Naive thymus-derived CD4-positive, alpha-beta T cell (primary cell): ENCODE measurements at regions not wholly inside any gene's neighbourhood (a gene's known extent, or its start where the extent isn't known, plus 50 kb on each side); places are given as distances from the start of the nearest gene placed in this dataset.
"Not testable (repeated sequence)": the region's sequence is repeated elsewhere in the genome, so short reads cannot be mapped to it uniquely, and the experiment has no call there.

Source experiments
- ATAC-seq: fragments of 150-1000 bp; cut with Tn5 transposase; 2 replicates; pipeline ENCODE4 v1.10.0; 2021; ENCODE audit warnings: mild to moderate bottlenecking, moderate library complexity
- CTCF ChIA-PET: fragments of 350-600 bp; sonication (Branson Sonifier 250); formaldehyde crosslinking; loops from one replicate; lab custom pipeline; 2021; ENCODE audit warnings: antibody characterized with exemption; lab: Charles Lee
- POLR2A ChIA-PET: fragments of 350-600 bp; sonication (Branson Sonifier 250); formaldehyde crosslinking; loops from one replicate; lab custom pipeline; 2021; ENCODE audit warnings: antibody characterized with exemption, inconsistent platforms; lab: Charles Lee
- DNase-seq, 9 donors: peaks; one replicate each; pipeline versions ENCODE4 v3.0.0 to v3.0.0-alpha.2; 2020 to 2022; ENCODE audit warnings: mixed read lengths in 1 of 9
- H3K27ac ChIP-seq: one replicate; pipeline ENCODE4 v1.7.0; 2013; ENCODE audit warnings: mild to moderate bottlenecking, low read depth, low read length, moderate library complexity
- H3K27me3 ChIP-seq, 2 donors: one replicate each; pipeline ENCODE4 v1.7.0; 2013; ENCODE audit warnings: low read length in 2 of 2, mild to moderate bottlenecking in 2 of 2, moderate library complexity in 2 of 2; ENCODE audit not compliant: control insufficient read depth in 2 of 2, insufficient read depth in 2 of 2
- H3K36me3 ChIP-seq, 3 experiments: 1 replicate in 2 of 3; 2 replicates in 1 of 3; pipeline ENCODE4 v1.7.0; 2013; ENCODE audit warnings: low read length in 3 of 3, mild to moderate bottlenecking in 3 of 3, moderate library complexity in 1 of 3; ENCODE audit not compliant: insufficient read depth in 3 of 3, control insufficient read depth in 2 of 3
- H3K4me1 ChIP-seq, 2 donors: one replicate each; pipeline ENCODE4 v1.7.0; 2013; ENCODE audit warnings: low read length in 2 of 2, mild to moderate bottlenecking in 2 of 2, moderate library complexity in 1 of 2; ENCODE audit not compliant: control insufficient read depth in 2 of 2, insufficient read depth in 2 of 2
- H3K4me3 ChIP-seq: 2 replicates; pipeline ENCODE4 v1.7.0; 2013; ENCODE audit warnings: mild to moderate bottlenecking, low read length
- H3K9me3 ChIP-seq, 3 experiments: 1 replicate in 2 of 3; 2 replicates in 1 of 3; pipeline ENCODE4 v1.7.0; 2013; ENCODE audit warnings: low read length in 3 of 3; ENCODE audit not compliant: control insufficient read depth in 2 of 3
- H3K27ac Mint-ChIP-seq, 9 donors: one replicate each; pipeline ENCODE4 v1.8.0; 2020 to 2022; ENCODE audit warnings: mixed read lengths in 9 of 9, mild to moderate bottlenecking in 8 of 9, moderate library complexity in 5 of 9, inconsistent platforms in 2 of 9
- H3K27me3 Mint-ChIP-seq, 5 donors: one replicate each; pipeline ENCODE4 v1.8.0; 2021 to 2022; ENCODE audit warnings: mixed read lengths in 5 of 5, mild to moderate bottlenecking in 1 of 5
- H3K36me3 Mint-ChIP-seq, 5 donors: one replicate each; pipeline ENCODE4 v1.8.0; 2020 to 2022; ENCODE audit warnings: mixed read lengths in 5 of 5, mild to moderate bottlenecking in 3 of 5, inconsistent platforms in 1 of 5
- H3K4me1 Mint-ChIP-seq, 7 donors: one replicate each; pipeline ENCODE4 v1.8.0; 2020 to 2022; ENCODE audit warnings: mixed read lengths in 7 of 7, mild to moderate bottlenecking in 3 of 7, inconsistent platforms in 1 of 7
- H3K4me3 Mint-ChIP-seq, 10 donors: one replicate each; pipeline ENCODE4 v1.8.0; 2020 to 2022; ENCODE audit warnings: mild to moderate bottlenecking in 10 of 10, mixed read lengths in 10 of 10, moderate library complexity in 6 of 10, inconsistent platforms in 2 of 10
- H3K9me3 Mint-ChIP-seq, 11 donors: one replicate each; pipeline ENCODE4 v1.8.0; 2020 to 2022; ENCODE audit warnings: mixed read lengths in 11 of 11, mild to moderate bottlenecking in 4 of 11, inconsistent platforms in 1 of 11, moderate library complexity in 1 of 11
- intact Hi-C, 2 donors: fragments of 100-400 bp; cut with micrococcal nuclease; formaldehyde crosslinking; loops; one replicate each; pipeline ENCODE4 v1.15.1; 2023

DNA sequence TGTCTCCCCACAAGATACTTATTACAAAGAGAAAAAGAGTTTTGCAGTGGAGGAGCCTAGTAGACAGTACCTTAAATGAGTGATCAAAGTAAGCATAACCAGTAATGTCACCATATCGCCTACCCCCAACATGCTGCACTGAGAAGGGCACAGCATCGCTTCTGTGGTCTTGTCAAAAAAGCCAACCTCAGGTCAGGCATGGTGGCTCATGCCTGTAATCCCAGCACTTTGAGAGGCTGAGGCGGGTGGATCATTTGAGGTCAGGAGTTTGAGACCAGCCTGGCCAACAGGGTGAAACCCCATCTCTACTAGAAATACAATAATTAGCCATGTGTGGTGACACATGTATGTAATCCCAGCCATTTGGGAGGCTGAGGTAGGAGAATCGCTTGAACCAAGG, 135.8 kb upstream of the PRICKLE2 start:
- DNase-seq, H3K4me3 Mint-ChIP-seq, CTCF ChIA-PET, POLR2A ChIA-PET, ATAC-seq, H3K4me1 ChIP-seq, intact Hi-C loops, H3K4me3 ChIP-seq, H3K27me3 Mint-ChIP-seq, H3K27ac ChIP-seq, H3K36me3 ChIP-seq, H3K36me3 Mint-ChIP-seq, H3K9me3 Mint-ChIP-seq, H3K27me3 ChIP-seq, H3K27ac Mint-ChIP-seq, H3K9me3 ChIP-seq: not testable (repeated sequence)
- H3K4me1 Mint-ChIP-seq: peaks cover 0 to 16% (median 3%) of the 10 kb centered on the region in 7 donors

DNA sequence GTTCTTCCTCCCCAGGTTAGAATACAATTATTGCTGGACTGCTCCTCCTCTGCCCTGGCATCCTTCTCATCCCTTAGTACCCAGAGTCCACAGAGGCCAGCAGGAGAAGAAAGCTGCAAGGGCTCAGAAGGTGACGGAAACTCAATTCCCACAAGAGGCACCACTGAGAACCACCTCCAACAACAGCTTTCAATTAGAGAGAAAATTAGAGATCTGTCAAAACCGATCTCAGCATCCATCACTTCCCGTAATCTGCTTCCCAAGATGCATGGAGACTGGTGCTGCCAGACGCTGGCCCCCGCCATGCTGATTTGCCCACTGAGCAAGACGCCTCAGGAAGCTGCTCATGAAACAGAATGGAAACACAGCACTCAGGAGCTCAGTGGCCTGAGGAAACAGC, 135.0 kb upstream of the PRICKLE2 start:
- POLR2A ChIA-PET: no interaction called here
- Histone ChIP-seq H3K27me3 (no peaks in the 10 kb centered on the region), H3K36me3 (no peaks in the 10 kb centered on the region), H3K4me1 (no peaks in the 10 kb centered on the region), H3K9me3 (no peaks in the 10 kb centered on the region), H3K4me3 (no peak overlapping the region), H3K27ac (no peak overlapping the region)
- no peak for DNase-seq
- CTCF ChIA-PET: no interaction called here
- peaks cover 0 to 9% (median 1%) of the 10 kb centered on the region in 5 donors for H3K27me3 Mint-ChIP-seq
- no peak overlapping the region for H3K4me3 Mint-ChIP-seq
- peaks cover 1 to 23% (median 11%) of the 10 kb centered on the region in 7 donors for H3K4me1 Mint-ChIP-seq
- no peak overlapping the region for H3K27ac Mint-ChIP-seq
- intact Hi-C loops: no loop called here
- H3K36me3 Mint-ChIP-seq: peaks cover 0 to 5% (median 2%) of the 10 kb centered on the region in 5 donors
- H3K9me3 Mint-ChIP-seq: peaks cover 0 to 10% (median 0%) of the 10 kb centered on the region in 11 donors
- no peak for ATAC-seq

DNA sequence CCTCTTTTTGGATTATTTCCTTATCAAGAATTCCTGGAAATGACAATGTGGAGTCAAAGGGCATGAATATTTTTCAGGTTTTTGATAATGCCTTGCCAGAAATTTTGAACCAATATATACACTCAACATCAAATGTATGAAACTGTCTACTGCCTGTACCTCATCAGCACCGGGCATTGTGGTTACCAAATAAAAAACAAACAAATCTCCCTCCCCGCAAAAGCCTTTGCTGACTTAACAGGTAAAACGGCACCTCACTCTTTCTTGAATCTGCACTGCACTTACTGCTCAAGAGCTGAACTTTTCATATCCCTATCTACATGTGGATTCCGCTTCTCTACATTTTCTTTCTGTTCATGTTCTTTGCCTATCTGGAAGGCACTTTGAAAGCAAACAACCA, 134.5 kb upstream of the PRICKLE2 start:
- no peak for ATAC-seq
- H3K4me3 ChIP-seq: no peak overlapping the region
- Mint-ChIP-seq H3K27me3 (peaks cover 0 to 9% (median 0%) of the 10 kb centered on the region in 5 donors), H3K27ac (no peak overlapping the region), H3K4me3 (no peak overlapping the region), H3K9me3 (peaks cover 0 to 13% (median 0%) of the 10 kb centered on the region in 11 donors), H3K36me3 (peaks cover 0 to 7% (median 2%) of the 10 kb centered on the region in 5 donors), H3K4me1 (peaks cover 5 to 29% (median 16%) of the 10 kb centered on the region in 7 donors)
- no peaks in the 10 kb centered on the region for H3K4me1 ChIP-seq
- intact Hi-C loops: no loop called here
- H3K9me3 ChIP-seq: no peaks in the 10 kb centered on the region
- H3K27ac ChIP-seq: no peak overlapping the region
- H3K36me3 ChIP-seq: no peaks in the 10 kb centered on the region
- no peaks in the 10 kb centered on the region for H3K27me3 ChIP-seq
- ChIA-PET CTCF (no interaction called here), POLR2A (no interaction called here)
- DNase-seq: no peak

DNA sequence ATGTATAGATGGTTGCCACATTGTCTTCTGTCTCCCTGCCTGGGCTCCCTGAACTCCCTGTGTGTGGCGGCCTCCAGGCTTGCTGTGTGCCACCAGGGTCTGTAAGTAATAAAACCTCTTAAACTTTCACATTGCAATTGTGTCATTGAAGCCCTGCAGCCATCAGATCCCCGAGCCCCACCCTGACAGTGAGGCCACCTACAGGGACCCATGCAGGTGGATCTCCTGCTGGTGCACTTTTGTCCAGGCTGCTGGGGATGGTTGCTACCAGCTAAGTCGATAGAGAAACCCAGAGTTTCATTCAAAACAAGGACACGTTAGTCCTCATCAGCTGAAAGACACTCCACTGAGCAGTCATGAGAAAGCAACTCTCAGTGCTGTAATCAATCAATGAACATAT, 133.6 kb upstream of the PRICKLE2 start:
- DNase-seq (no peak), ATAC-seq (no peak)
- Histone ChIP-seq H3K9me3 (no peaks in the 10 kb centered on the region), H3K36me3 (no peaks in the 10 kb centered on the region), H3K4me1 (no peaks in the 10 kb centered on the region), H3K27me3 (no peaks in the 10 kb centered on the region), H3K4me3 (no peak overlapping the region), H3K27ac (no peak overlapping the region)
- POLR2A ChIA-PET: no interaction called here
- H3K27ac Mint-ChIP-seq: no peak overlapping the region
- H3K36me3 Mint-ChIP-seq: peaks cover 0 to 7% (median 2%) of the 10 kb centered on the region in 5 donors
- peaks cover 0 to 9% (median 0%) of the 10 kb centered on the region in 5 donors for H3K27me3 Mint-ChIP-seq
- H3K9me3 Mint-ChIP-seq: peaks cover 0 to 13% (median 0%) of the 10 kb centered on the region in 11 donors
- CTCF ChIA-PET: no interaction called here
- peaks cover 5 to 31% (median 18%) of the 10 kb centered on the region in 7 donors for H3K4me1 Mint-ChIP-seq
- intact Hi-C loops: no loop called here
- H3K4me3 Mint-ChIP-seq: no peak overlapping the region

DNA sequence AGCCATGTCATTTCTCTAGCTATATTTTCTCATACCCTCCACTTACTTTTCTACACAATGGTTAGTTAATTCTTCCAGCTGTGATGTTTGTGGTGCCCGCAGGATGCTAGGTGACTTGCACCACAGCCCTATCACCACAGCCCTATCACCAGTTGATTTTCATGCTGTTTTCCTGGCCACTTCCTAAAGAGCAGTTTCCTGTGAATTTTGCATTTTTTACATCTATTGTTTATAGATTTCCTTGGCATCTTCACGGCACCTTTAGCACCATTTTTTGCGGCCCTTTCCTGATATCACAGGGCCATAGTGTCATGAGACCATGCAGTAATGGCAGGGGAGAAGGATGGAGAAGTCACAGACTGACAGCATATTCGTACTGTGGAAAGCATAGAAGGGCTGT, 132.9 kb upstream of the PRICKLE2 start:
- ATAC-seq (no peak), DNase-seq (no peak)
- POLR2A ChIA-PET: interaction anchor here (0.6 kb wide), 1 partner anchor 377 kb away, joined by 3 read pairs; no protein-coding TSS in a partner anchor
- Mint-ChIP-seq H3K36me3 (peaks cover 0 to 7% (median 3%) of the 10 kb centered on the region in 5 donors), H3K27me3 (peaks cover 0 to 9% (median 0%) of the 10 kb centered on the region in 5 donors), H3K4me1 (peaks cover 5 to 38% (median 18%) of the 10 kb centered on the region in 7 donors), H3K9me3 (peaks cover 0 to 13% (median 0%) of the 10 kb centered on the region in 11 donors), H3K27ac (no peak overlapping the region), H3K4me3 (no peak overlapping the region)
- Histone ChIP-seq H3K36me3 (no peaks in the 10 kb centered on the region), H3K9me3 (no peaks in the 10 kb centered on the region), H3K4me1 (no peaks in the 10 kb centered on the region), H3K27ac (no peak overlapping the region), H3K27me3 (no peaks in the 10 kb centered on the region), H3K4me3 (no peak overlapping the region)
- CTCF ChIA-PET: no interaction called here
- intact Hi-C loops: no loop called here

DNA sequence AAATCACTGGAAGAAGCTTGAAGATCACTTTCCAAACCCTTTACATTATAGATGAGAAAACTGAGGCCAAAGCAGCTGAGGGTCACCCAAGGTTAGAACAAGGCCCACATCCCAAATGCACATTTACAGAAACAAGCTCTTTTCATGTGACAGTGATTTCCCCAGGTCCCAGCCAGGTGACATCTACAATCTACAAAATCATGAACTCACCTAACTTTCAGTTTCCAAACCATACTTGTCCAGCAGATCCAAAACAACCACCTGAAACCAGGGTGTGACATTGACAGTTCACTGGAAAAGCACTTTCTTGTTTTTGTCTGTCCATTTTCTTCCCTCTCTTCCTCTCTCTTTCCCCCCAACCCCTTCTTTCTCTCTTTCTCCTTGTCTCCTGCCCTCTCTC, 132.2 kb upstream of the PRICKLE2 start:
- DNase-seq (no peak), ATAC-seq (no peak)
- peaks cover 0 to 7% (median 3%) of the 10 kb centered on the region in 5 donors for H3K36me3 Mint-ChIP-seq
- Histone ChIP-seq H3K27me3 (no peaks in the 10 kb centered on the region), H3K9me3 (no peaks in the 10 kb centered on the region), H3K36me3 (no peaks in the 10 kb centered on the region), H3K4me3 (no peak overlapping the region), H3K4me1 (no peaks in the 10 kb centered on the region), H3K27ac (no peak overlapping the region)
- CTCF ChIA-PET: no interaction called here
- H3K27me3 Mint-ChIP-seq: peaks cover 0 to 9% (median 0%) of the 10 kb centered on the region in 5 donors
- no peak overlapping the region for H3K27ac Mint-ChIP-seq
- H3K4me1 Mint-ChIP-seq: peaks cover 5 to 45% (median 18%) of the 10 kb centered on the region in 7 donors
- POLR2A ChIA-PET: no interaction called here
- peak overlapping the region in 1 of 10 donors; percentile 14 for H3K4me3 Mint-ChIP-seq
- H3K9me3 Mint-ChIP-seq: peaks cover 0 to 13% (median 0%) of the 10 kb centered on the region in 11 donors
- intact Hi-C loops: no loop called here

DNA sequence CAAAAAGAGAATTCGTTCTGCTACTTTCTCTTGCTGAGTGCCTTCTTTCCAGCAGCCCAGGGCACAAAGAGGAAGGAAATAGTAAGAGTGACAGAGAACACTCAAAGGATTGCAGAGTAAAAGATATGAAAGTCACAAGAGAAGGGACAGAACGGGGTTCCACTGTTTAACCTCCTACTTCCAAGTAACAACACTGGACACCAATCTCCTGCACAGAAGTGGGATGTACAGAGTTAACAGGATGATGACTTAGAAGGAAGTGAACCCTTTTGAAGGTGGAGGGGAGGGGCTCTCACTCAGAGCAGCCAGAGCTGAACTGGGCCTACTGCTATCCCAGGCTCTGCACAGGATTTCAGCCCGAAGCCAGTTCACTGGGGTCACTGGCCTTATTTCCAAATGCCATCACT, 130.1 kb upstream of the PRICKLE2 start:
- Histone ChIP-seq H3K27me3 (no peaks in the 10 kb centered on the region), H3K9me3 (no peaks in the 10 kb centered on the region), H3K4me1 (no peaks in the 10 kb centered on the region), H3K36me3 (no peaks in the 10 kb centered on the region), H3K4me3 (no peak overlapping the region), H3K27ac (no peak overlapping the region)
- intact Hi-C loops: no loop called here
- CTCF ChIA-PET: interaction anchor here (0.6 kb wide), 1 partner anchor 331 kb away, joined by 3 read pairs; no protein-coding TSS in a partner anchor
- Mint-ChIP-seq H3K4me1 (peaks cover 5 to 60% (median 18%) of the 10 kb centered on the region in 7 donors), H3K36me3 (peaks cover 0 to 7% (median 3%) of the 10 kb centered on the region in 5 donors), H3K27me3 (peaks cover 0 to 7% (median 0%) of the 10 kb centered on the region in 5 donors), H3K9me3 (peaks cover 0 to 13% (median 0%) of the 10 kb centered on the region in 11 donors), H3K27ac (peak overlapping the region; percentile 12 to 82 (median 43)), H3K4me3 (peak overlapping the region; percentile 16 to 84 (median 56))
- ATAC-seq (peak; percentile 58), DNase-seq (peak in 5 of 9 donors; percentile 2 to 33 (median 30))
- POLR2A ChIA-PET: no interaction called here
